DLD1 (cell line): ENCODE measurements at regions not wholly inside any gene's neighbourhood (a gene's known extent, or its start where the extent isn't known, plus 50 kb on each side); places are given as distances from the start of the nearest gene placed in this dataset.
"Not testable (repeated sequence)": the region's sequence is repeated elsewhere in the genome, so short reads cannot be mapped to it uniquely, and the experiment has no call there.

Experiments
- in situ Hi-C: cut with HindIII; loops from 2 replicates; pipeline ENCODE4 v1.10.0; 2017; ENCODE audit warnings: low sequenced_read_pairs

- in situ Hi-C loops: no loop called here
Observed at GRCh38 chr10:60479305-60480020, 89.8 kb upstream of the ANK3 start.

- in situ Hi-C loops: no loop called here
Observed at GRCh38 chr10:60476451-60476850, 86.8 kb upstream of the ANK3 start.

- in situ Hi-C loops: no loop called here
Observed at GRCh38 chr10:60473557-60473956, 83.9 kb upstream of the ANK3 start.

DNA sequence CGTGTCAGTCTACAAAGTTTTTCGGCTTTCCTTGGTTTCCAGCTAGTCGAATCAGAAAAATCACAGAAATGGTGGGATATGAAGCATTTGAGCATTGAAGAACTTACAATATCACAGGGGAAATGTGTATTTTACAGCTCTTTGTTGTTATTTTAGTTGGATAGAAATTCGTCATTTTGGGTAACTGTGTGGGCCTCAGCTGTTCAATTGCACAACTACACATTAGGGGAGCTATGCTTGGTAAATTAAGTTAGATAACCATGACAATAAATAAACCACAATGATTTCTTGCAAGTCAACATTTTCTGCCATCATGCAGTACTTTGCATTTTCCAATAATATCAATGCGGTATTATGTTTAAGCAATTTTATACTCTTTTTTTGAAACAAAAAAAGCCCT is 80.4 kb upstream of the ANK3 start:
- in situ Hi-C loops: no loop called here

DNA sequence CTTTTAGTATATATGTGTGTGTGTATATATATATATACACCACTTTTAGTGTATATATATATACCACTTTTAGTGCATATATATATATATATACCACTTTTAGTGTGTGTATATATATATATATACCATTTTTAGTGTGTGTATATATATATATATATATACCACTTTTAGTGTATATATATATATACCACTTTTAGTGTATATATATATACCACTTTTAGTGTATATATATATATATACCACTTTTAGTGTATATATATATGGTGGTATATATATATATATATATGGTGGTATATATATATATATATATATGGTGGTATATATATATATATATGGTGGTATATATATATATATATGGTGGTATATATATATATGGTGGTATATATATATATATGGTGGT is 79.5 kb upstream of the ANK3 start:
- in situ Hi-C loops: not testable (repeated sequence)

- in situ Hi-C loops: no loop called here
Observed at GRCh38 chr10:60467202-60467546, 77.5 kb upstream of the ANK3 start.

DNA sequence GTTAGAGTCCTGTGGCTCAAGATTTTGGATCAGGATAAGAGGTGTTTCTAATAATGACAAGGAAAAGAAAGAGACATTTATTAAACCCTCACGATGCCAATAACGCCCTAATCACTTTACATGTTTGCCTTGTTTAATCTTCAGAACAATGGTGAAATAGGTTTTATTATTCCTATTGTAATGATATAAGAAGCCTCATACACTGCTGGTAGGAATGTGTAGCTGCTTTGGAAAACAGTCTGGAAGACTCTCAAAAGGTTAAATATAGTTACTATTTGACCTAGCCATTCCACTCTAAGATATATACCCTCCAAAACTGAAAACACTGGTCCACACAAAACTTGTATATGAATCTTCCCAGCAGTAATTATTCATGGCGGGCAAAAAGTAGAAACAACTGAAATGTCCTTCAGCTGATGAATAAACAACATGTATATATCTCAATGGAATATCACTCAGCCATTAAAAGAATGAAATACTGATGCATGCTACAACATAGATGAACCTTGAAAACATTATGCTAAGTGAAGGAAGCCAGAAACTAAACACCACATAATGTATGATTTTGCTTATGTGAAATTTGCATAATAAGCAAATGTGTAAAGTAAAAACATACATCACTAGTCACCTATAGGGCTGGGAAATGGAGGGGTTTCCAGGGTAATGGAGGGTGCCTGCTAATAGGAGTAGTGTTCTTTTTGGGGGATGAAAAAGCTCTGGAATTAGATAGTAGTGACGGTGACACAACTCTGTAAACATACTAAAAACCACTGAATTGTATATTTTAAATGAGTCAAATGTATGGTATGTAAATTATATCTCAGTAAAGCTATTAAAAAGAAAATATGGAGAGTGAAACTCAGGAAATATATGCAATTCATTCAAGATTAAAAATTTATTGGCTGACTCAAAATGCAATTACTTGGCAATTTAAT is 76.9 kb upstream of the ANK3 start:
- in situ Hi-C loops: no loop called here

DNA sequence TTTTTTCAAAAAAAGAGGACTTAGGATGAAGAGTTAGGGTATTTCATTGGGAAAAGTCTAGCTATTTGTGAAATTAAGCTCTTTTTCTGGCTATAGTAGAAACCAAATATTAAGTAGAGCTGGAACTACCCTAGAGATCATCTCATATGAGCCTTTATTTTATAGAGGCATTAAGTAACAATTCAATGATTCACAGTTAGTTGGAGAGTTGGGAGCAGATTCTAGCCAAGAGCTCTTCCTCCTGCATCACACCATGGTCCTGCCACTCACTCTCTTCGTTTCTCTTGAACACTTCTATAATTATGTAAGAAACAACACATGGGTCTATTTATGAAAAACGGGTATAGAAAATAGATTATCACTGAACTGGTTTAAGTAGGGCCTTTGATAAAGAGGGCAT is 76.1 kb upstream of the ANK3 start:
- in situ Hi-C loops: no loop called here

- in situ Hi-C loops: no loop called here
Observed at GRCh38 chr10:60464659-60465058, 75.0 kb upstream of the ANK3 start.

DNA sequence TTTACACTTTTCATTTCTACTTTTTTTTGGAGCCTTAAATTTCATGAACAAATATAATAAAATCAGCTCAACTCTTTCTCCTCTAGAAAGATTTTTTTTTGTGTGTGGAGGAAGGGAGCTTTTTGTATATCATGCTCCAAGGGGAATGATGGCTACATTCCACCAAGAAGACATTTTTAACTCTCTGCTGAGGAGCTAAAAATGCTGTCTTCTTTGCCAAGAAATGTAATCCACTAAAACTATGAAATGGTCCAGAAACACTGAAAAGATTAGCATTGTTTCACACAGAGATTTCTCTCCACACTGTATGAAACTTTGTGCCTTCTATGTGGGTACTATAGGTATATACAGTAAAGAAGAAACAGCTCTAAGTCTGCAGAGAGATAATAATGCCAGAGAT is 74.1 kb upstream of the ANK3 start:
- in situ Hi-C loops: no loop called here

DNA sequence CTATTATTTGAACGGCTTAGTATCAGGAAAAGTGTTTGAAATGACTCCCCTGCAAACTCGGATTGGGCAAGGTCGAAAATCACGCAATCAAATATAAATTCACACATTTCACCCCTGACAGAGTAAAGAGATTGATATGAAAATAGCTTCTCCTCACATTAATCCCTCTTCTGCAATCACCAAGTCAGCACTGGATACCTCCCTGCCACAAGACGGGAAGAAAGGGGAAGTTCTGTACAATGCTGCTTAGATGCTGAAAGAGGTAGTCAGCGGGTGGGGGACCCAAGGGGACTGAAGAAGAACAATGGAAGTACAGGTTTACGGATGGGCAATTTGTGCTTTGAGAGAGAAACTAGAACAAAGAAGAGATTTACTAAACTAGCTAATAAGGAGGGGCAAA is 72.0 kb upstream of the ANK3 start:
- in situ Hi-C loops: no loop called here

- in situ Hi-C loops: no loop called here
Observed at GRCh38 chr10:60459701-60460457, 70.2 kb upstream of the ANK3 start.

- in situ Hi-C loops: no loop called here
Observed at GRCh38 chr10:60456053-60456452, 66.4 kb upstream of the ANK3 start.

- in situ Hi-C loops: no loop called here
Observed at GRCh38 chr10:60454336-60454735, 64.7 kb upstream of the ANK3 start.

GRCh38 chr10:60453036-60453435 is 63.4 kb upstream of the ANK3 start:
- in situ Hi-C loops: no loop called here

DNA sequence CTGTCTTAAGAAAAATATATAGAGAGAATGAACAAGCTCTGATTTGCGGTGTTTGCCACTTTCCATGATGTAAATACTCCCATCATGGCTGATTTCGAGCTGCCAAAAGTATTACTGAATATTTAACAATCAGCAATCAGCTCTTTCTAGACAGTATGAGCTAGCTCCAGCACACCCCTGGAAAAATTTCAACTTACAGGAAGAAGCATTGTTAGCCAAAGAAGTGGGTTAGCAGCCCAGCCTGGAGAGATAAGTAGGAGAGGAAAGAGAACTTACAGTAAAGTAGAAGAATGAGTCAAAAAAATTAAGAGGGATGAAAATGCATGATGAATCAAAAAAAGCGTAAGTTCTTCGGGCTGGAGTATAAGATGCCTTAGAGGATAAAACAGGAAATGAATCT is 60.6 kb upstream of the ANK3 start:
- in situ Hi-C loops: no loop called here

GRCh38 chr10:60448246-60448645 is 58.6 kb upstream of the ANK3 start:
- in situ Hi-C loops: loop anchor here (25.0 kb wide), 1 partner anchor 336 kb away; no protein-coding TSS in a partner anchor

- in situ Hi-C loops: loop anchor here (25.0 kb wide), 1 partner anchor 335 kb away; no protein-coding TSS in a partner anchor
Observed at GRCh38 chr10:60446851-60447250, 57.2 kb upstream of the ANK3 start.

- in situ Hi-C loops: loop anchor here (25.0 kb wide), 1 partner anchor 334 kb away; no protein-coding TSS in a partner anchor
Observed at GRCh38 chr10:60446070-60446833, 56.6 kb upstream of the ANK3 start.

- in situ Hi-C loops: loop anchor here (25.0 kb wide), 1 partner anchor 332 kb away; no protein-coding TSS in a partner anchor
Observed at GRCh38 chr10:60444494-60445064, 54.9 kb upstream of the ANK3 start.
